HG02678 (cell line): ENCODE measurements at regions not wholly inside any gene's neighbourhood (a gene's known extent, or its start where the extent isn't known, plus 50 kb on each side); places are given as distances from the start of the nearest gene placed in this dataset.
"Not testable (repeated sequence)": the region's sequence is repeated elsewhere in the genome, so short reads cannot be mapped to it uniquely, and the experiment has no call there.

ENCODE experiments used
- ATAC-seq: cut with Tn5 transposase; IDR thresholded peaks from one replicate; pipeline ENCODE4 v1.9.1; 2021; ENCODE audit warnings: mild to moderate bottlenecking, moderate library complexity; ENCODE audit not compliant: unreplicated experiment

GRCh38 chr1:196091397-196092135, 516.7 kb downstream of the KCNT2 start:
- no peak for ATAC-seq

- no peak for ATAC-seq
Observed at GRCh38 chr1:196090226-196090625, 518.0 kb downstream of the KCNT2 start.

GRCh38 chr1:196088541-196088940, 519.7 kb downstream of the KCNT2 start:
- ATAC-seq: no peak

GRCh38 chr1:196078691-196079090, 529.5 kb downstream of the KCNT2 start:
- no peak for ATAC-seq

- ATAC-seq: no peak
Observed at GRCh38 chr1:196075621-196076020, 532.6 kb downstream of the KCNT2 start.

GRCh38 chr1:196074182-196074581, 534.1 kb downstream of the KCNT2 start:
- no peak for ATAC-seq

GRCh38 chr1:196071447-196071846, 536.8 kb downstream of the KCNT2 start:
- no peak for ATAC-seq

GRCh38 chr1:196070940-196071339, 537.3 kb downstream of the KCNT2 start:
- no peak for ATAC-seq

- ATAC-seq: no peak
Observed at GRCh38 chr1:196063952-196064351, 544.3 kb downstream of the KCNT2 start.

GRCh38 chr1:196063294-196063693, 544.9 kb downstream of the KCNT2 start:
- ATAC-seq: no peak

- ATAC-seq: no peak
Observed at GRCh38 chr1:196060539-196060938, 547.7 kb downstream of the KCNT2 start.

GRCh38 chr1:196059210-196059609, 549.0 kb downstream of the KCNT2 start:
- ATAC-seq: no peak

GRCh38 chr1:196056966-196057365, 551.3 kb downstream of the KCNT2 start:
- ATAC-seq: no peak

GRCh38 chr1:196049407-196049806, 558.8 kb downstream of the KCNT2 start:
- ATAC-seq: no peak

- ATAC-seq: no peak
Observed at GRCh38 chr1:196043268-196043667, 565.0 kb downstream of the KCNT2 start.

GRCh38 chr1:196034080-196034706, 574.0 kb downstream of the KCNT2 start:
- ATAC-seq: no peak

- ATAC-seq: not testable (repeated sequence)
Observed at GRCh38 chr1:196031387-196031786, 576.9 kb downstream of the KCNT2 start.

- no peak for ATAC-seq
Observed at GRCh38 chr1:196030455-196030854, 577.8 kb downstream of the KCNT2 start.

- no peak for ATAC-seq
Observed at GRCh38 chr1:196029410-196029809, 578.8 kb downstream of the KCNT2 start.

- ATAC-seq: no peak
Observed at GRCh38 chr1:196027127-196027526, 581.1 kb downstream of the KCNT2 start.

- not testable (repeated sequence) for ATAC-seq
Observed at GRCh38 chr1:196021174-196021573, 587.1 kb downstream of the KCNT2 start.

- ATAC-seq: no peak
Observed at GRCh38 chr1:196009362-196009761, 598.9 kb downstream of the KCNT2 start.

- no peak for ATAC-seq
Observed at GRCh38 chr1:196007763-196008162, 600.5 kb downstream of the KCNT2 start.
